Head of caudate nucleus (tissue), 42 donors: ENCODE measurements at regions not wholly inside any gene's neighbourhood (a gene's known extent, or its start where the extent isn't known, plus 50 kb on each side); places are given as distances from the start of the nearest gene placed in this dataset.

Experiments
- DNase-seq, 42 donors: peaks; one replicate each; pipeline versions ENCODE4 v3.0.0 to v3.0.0-alpha.2; 2020 to 2021; ENCODE audit warnings: mixed read lengths in 7 of 42
- intact Hi-C: fragments of 100-400 bp; cut with DNase I; formaldehyde crosslinking; loops from one replicate; pipeline ENCODE4 v1.15.0; 2022

- no peak for DNase-seq
- intact Hi-C loops: no loop called here
Observed at GRCh38 chr9:26604076-26604662, 288.4 kb downstream of the CAAP1 start.

GRCh38 chr9:26603617-26604016 is 289.0 kb downstream of the CAAP1 start:
- intact Hi-C loops: no loop called here
- DNase-seq: no peak

- no peak for DNase-seq
- intact Hi-C loops: no loop called here
Observed at GRCh38 chr9:26597542-26598149, 295.0 kb downstream of the CAAP1 start.

GRCh38 chr9:26579056-26579455 is 313.5 kb downstream of the CAAP1 start:
- no peak for DNase-seq
- intact Hi-C loops: no loop called here

- intact Hi-C loops: no loop called here
- no peak for DNase-seq
Observed at GRCh38 chr9:26574898-26575440, 317.6 kb downstream of the CAAP1 start.

DNA sequence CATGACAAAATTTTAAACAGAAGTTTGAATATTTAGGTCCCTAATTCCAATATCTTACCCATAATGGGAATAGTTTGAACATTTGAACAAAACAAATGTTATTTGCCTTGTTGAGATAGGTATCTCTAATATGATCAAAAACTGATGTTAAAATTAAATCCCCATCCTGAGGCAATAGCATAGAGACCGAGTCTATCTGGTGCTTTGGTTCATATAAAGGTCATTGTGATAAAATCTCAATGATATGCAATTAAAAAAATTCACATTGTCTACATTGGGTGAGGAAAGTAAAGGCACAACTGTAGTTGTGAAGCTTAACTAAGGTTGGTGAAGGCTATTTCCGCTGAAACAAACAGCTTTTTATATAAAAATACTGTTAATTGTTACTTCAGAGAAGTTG is 318.3 kb downstream of the CAAP1 start:
- no peak for DNase-seq
- intact Hi-C loops: no loop called here

GRCh38 chr9:26567976-26568375 is 324.6 kb downstream of the CAAP1 start:
- no peak for DNase-seq
- intact Hi-C loops: no loop called here

- DNase-seq: no peak
- intact Hi-C loops: no loop called here
Observed at GRCh38 chr9:26566141-26566540, 326.5 kb downstream of the CAAP1 start.

DNA sequence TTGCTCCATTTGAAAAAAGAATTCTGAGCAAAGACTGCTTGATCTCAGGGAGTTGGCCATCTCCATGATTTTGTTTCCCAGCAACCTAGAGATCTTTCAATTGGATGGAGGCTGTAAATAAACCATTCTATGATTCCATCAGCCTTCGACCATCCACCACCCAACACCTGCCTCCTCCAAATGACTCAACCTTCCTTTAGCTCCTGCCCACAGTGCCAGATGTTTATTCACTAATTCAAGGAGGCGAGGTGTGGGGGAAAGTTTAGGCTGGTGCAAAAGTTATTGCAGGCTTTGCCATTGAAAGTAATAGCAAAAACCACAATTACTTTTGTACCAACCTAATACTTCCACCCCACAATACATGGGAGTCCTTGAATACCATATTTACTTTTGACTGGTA is 327.5 kb downstream of the CAAP1 start:
- DNase-seq: no peak
- intact Hi-C loops: no loop called here

- no peak for DNase-seq
- intact Hi-C loops: no loop called here
Observed at GRCh38 chr9:26562338-26562737, 330.3 kb downstream of the CAAP1 start.

GRCh38 chr9:26561928-26562327 is 330.7 kb downstream of the CAAP1 start:
- no peak for DNase-seq
- intact Hi-C loops: no loop called here

DNA sequence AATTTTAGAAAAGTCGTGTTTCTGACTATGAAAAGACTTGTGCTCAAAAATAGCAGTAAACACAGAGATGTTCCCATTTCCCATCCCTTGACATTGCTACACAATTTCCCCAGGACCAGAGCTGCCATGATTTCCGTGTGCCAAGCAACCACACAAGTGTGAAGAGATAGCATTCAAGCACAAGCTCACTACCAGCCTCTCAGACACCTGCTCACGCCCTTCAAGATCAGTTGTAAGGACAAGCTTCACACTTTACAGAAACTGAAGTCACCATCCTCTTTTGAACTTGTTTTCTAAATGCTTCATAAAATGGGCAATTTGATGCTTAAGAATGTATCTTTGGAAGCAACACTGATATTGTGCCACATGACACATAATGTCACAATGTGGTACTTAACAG is 333.1 kb downstream of the CAAP1 start:
- no peak for DNase-seq
- intact Hi-C loops: no loop called here

GRCh38 chr9:26551971-26552370 is 340.6 kb downstream of the CAAP1 start:
- intact Hi-C loops: no loop called here
- DNase-seq: no peak

DNA sequence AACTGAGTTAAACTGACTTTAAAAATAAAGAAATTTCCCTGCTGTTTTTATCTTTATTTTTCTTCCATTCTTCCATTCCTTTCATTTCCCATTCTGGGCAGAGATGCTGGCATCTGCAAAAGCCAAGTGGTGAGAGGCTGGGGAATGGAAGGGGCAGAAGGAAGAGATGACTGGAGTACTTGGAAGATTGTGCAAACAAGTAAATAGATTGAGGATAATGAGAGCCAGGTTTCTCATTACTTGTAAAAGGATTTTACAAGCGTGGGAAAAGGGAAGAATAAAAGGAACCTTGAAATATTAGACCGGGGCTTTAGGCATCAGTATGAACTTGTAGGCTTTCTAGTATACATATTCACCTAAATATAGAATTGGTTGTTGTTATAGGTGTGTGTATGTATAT is 341.2 kb downstream of the CAAP1 start:
- DNase-seq: peak in 4 of 42 donors; percentile 6 to 41 (median 10)
- intact Hi-C loops: no loop called here

DNA sequence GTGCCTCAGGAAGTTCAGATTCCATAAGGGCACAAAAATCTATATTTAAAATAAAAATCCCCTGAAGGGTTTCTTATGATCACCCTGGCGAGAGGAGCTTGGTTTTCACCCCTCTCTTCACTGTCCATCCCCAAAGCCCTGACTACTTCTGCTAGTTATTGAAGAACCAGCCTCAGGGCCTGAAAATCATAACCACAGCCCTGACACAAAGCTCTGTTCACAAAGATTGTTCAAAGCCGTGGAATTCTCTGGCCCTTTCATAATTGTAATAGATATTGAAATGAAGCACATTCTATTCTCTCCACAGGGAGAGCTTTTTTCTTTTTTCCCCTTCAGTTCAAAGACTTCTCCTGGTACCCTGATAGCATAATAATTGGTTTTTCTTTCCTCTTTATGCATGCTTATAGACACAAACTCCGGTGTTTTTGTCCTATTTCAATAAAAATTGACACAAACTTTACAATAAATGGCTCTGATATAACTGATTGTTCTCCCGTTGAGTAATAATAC is 343.8 kb downstream of the CAAP1 start:
- intact Hi-C loops: no loop called here
- no peak for DNase-seq

GRCh38 chr9:26539867-26540493 is 352.6 kb downstream of the CAAP1 start:
- DNase-seq: no peak
- intact Hi-C loops: no loop called here

GRCh38 chr9:26537211-26537610 is 355.4 kb downstream of the CAAP1 start:
- intact Hi-C loops: no loop called here
- no peak for DNase-seq

- intact Hi-C loops: no loop called here
- DNase-seq: no peak
Observed at GRCh38 chr9:26535151-26535550, 357.5 kb downstream of the CAAP1 start.

- no peak for DNase-seq
- intact Hi-C loops: no loop called here
Observed at GRCh38 chr9:26530841-26531240, 361.8 kb downstream of the CAAP1 start.

DNA sequence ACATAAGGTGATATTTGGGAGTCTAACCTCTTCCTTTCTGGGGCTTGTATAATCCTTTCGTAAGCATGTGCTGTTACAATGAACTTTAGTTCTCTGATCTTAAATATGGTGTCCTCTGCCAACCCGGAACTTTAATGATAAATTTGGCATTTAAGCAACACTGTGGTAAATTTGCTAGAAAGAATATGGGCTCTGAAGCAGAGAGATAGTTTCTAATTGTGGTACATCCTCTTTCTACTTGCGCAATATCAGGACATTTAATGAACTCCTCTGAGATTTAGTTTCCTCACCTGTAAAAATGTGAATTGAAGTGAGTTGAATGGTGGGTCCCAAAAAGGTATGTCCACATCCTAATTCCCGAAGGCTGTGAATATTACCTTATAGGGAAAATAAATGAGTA is 364.7 kb downstream of the CAAP1 start:
- intact Hi-C loops: no loop called here
- DNase-seq: no peak

- intact Hi-C loops: no loop called here
- DNase-seq: peak in 26 of 42 donors; percentile 2 to 62 (median 18)
Observed at GRCh38 chr9:26524267-26524666, 368.3 kb downstream of the CAAP1 start.
